Stomach (tissue), 8 donors: ENCODE measurements at regions not wholly inside any gene's neighbourhood (a gene's known extent, or its start where the extent isn't known, plus 50 kb on each side); places are given as distances from the start of the nearest gene placed in this dataset.

Experiments
- DNase-seq, 2 donors: peaks; one replicate each; pipeline versions ENCODE4 v3.0.0 to v3.0.0-alpha.2; 2013 to 2019
- H3K27ac ChIP-seq, 5 donors: fragments of 200-600 bp in 4 of 5; sonication (generic) in 4 of 5; one replicate each; pipeline ENCODE4 v1.5.1; 2013 to 2019; ENCODE audit warnings: mild to moderate bottlenecking in 1 of 5, moderate library complexity in 1 of 5
- H3K27me3 ChIP-seq, 3 donors: fragments of 200-600 bp; sonication (generic); one replicate each; pipeline ENCODE4 v1.5.1; 2017 to 2019; ENCODE audit warnings: mixed run types in 1 of 3
- H3K36me3 ChIP-seq, 4 donors: fragments of 200-600 bp; sonication (generic); 1 replicate in 3 of 4; 2 replicates in 1 of 4; pipeline ENCODE4 v1.5.1; 2016 to 2019
- H3K4me1 ChIP-seq, 4 donors: fragments of 200-600 bp; sonication (generic); one replicate each; pipeline ENCODE4 v1.5.1; 2016 to 2019
- H3K4me3 ChIP-seq, 4 donors: fragments of 200-600 bp; sonication (generic) in 3 of 4; one replicate each; pipeline ENCODE4 v1.5.1; 2016 to 2019; ENCODE audit warnings: mild to moderate bottlenecking in 1 of 4
- H3K9me3 ChIP-seq, 4 donors: fragments of 200-600 bp; sonication (generic); one replicate each; pipeline ENCODE4 v1.5.1; 2016 to 2019
- CTCF ChIP-seq, 7 experiments: fragments of 450-650 bp in 4 of 7; fragments of 200-600 bp in 3 of 7; sonication (generic) in 3 of 7; IDR thresholded peaks; one replicate each; pipeline ENCODE4 v1.5.1; 2016 to 2019; ENCODE audit warnings: antibody characterized with exemption in 7 of 7, control low read depth in 2 of 7, mild to moderate bottlenecking in 1 of 7
- EP300 ChIP-seq: sonication (generic); formaldehyde crosslinking; IDR thresholded peaks from one replicate; pipeline ENCODE4 v1.6.1; 2017; ENCODE audit warnings: antibody characterized with exemption
- POLR2A ChIP-seq, 4 donors: fragments of 450-650 bp; IDR thresholded peaks; one replicate each; pipeline ENCODE4 v1.6.1; 2016; ENCODE audit warnings: antibody characterized with exemption in 4 of 4, control low read depth in 2 of 4, mild to moderate bottlenecking in 1 of 4, moderate library complexity in 1 of 4
- POLR2AphosphoS5 ChIP-seq, 3 donors: sonication (generic); formaldehyde crosslinking; IDR thresholded peaks; one replicate each; pipeline ENCODE4 v1.6.1; 2016; ENCODE audit warnings: antibody characterized with exemption in 3 of 3
- WGBS, 5 donors: extraction: QIAGEN DNeasy Blood & Tissue Kit in 3 of 5; methylation state at CpG; one replicate each; pipeline versions ENCODE4 v1.1.5 to v1.1.7; 2013 to 2018; 5-methylcytosine and 5-hydroxymethylcytosine counted together
- intact Hi-C: fragments of 100-400 bp; cut with DNase I; formaldehyde crosslinking; loops from one replicate; pipeline ENCODE4 v1.15.1; 2023; ENCODE audit warnings: low total_unique reads
- donor health status: healthy with polysubstance abuse.
- donor health status: Bipolar disorder and iron deficiency.
- donor health status: healthy.

- DNase-seq, result no peak
- WGBS, 5 donors, result 80 to 94% (median 82%) methylated on average over 2 to 4 of the region's 4 CpGs
- Histone ChIP-seq H3K27me3 (no peaks in the 10 kb centered on the region), H3K27ac (no peak overlapping the region), H3K9me3 (no peaks in the 10 kb centered on the region), H3K36me3 (no peaks in the 10 kb centered on the region), H3K4me1 (no peaks in the 10 kb centered on the region), H3K4me3 (no peak overlapping the region)
- intact Hi-C loops, result no loop called here
- TF ChIP-seq POLR2AphosphoS5 (IDR thresholded peaks at IDR 0.05) (no peak), EP300 (no peak), CTCF (IDR thresholded peaks at IDR 0.05) (no peak), POLR2A (IDR thresholded peaks at IDR 0.05) (no peak)
Observed at GRCh38 chr5:133746834-133747233, 134.5 kb upstream of the FSTL4 start.

GRCh38 chr5:133744960-133745308 lies 132.6 kb upstream of the FSTL4 start:
- 46 to 70% (median 61%) methylated on average over 3 of the region's 3 CpGs for WGBS, 5 donors
- Histone ChIP-seq H3K36me3 (no peaks in the 10 kb centered on the region), H3K4me3 (no peak overlapping the region), H3K9me3 (no peaks in the 10 kb centered on the region), H3K27me3 (no peaks in the 10 kb centered on the region), H3K4me1 (no peaks in the 10 kb centered on the region), H3K27ac (no peak overlapping the region)
- no peak for DNase-seq
- no peak for TF ChIP-seq POLR2AphosphoS5 (IDR thresholded peaks at IDR 0.05)
- TF ChIP-seq CTCF (IDR thresholded peaks at IDR 0.05), result no peak
- TF ChIP-seq EP300, result no peak
- TF ChIP-seq POLR2A (IDR thresholded peaks at IDR 0.05), result no peak
- intact Hi-C loops, result no loop called here

- DNase-seq, result no peak
- Histone ChIP-seq H3K4me3 (no peak overlapping the region), H3K36me3 (no peaks in the 10 kb centered on the region), H3K27ac (no peak overlapping the region), H3K4me1 (no peaks in the 10 kb centered on the region), H3K9me3 (no peaks in the 10 kb centered on the region), H3K27me3 (no peaks in the 10 kb centered on the region)
- no peak for TF ChIP-seq POLR2AphosphoS5 (IDR thresholded peaks at IDR 0.05)
- no peak for TF ChIP-seq CTCF (IDR thresholded peaks at IDR 0.05)
- no peak for TF ChIP-seq EP300
- no peak for TF ChIP-seq POLR2A (IDR thresholded peaks at IDR 0.05)
- intact Hi-C loops, result no loop called here
- WGBS, 5 donors, result 75 to 81% (median 78%) methylated on average over 14 of the region's 14 CpGs
Observed at GRCh38 chr5:133744051-133744959, 132.0 kb upstream of the FSTL4 start.

GRCh38 chr5:133742431-133742988 lies 130.2 kb upstream of the FSTL4 start:
- Histone ChIP-seq H3K4me1 (no peaks in the 10 kb centered on the region), H3K36me3 (no peaks in the 10 kb centered on the region), H3K27ac (no peak overlapping the region), H3K27me3 (no peaks in the 10 kb centered on the region), H3K9me3 (no peaks in the 10 kb centered on the region), H3K4me3 (no peak overlapping the region)
- TF ChIP-seq POLR2A (IDR thresholded peaks at IDR 0.05), result no peak
- no peak for TF ChIP-seq EP300
- no peak for TF ChIP-seq POLR2AphosphoS5 (IDR thresholded peaks at IDR 0.05)
- no peak for TF ChIP-seq CTCF (IDR thresholded peaks at IDR 0.05)
- 43 to 69% (median 61%) methylated on average over 12 of the region's 12 CpGs for WGBS, 5 donors
- peak in 1 of 2 donors; percentile 23 for DNase-seq
- intact Hi-C loops, result no loop called here
